NB4 (cell line): ENCODE measurements at regions not wholly inside any gene's neighbourhood (a gene's known extent, or its start where the extent isn't known, plus 50 kb on each side); places are given as distances from the start of the nearest gene placed in this dataset.

Experiments
- MYC ChIP-seq: IDR thresholded peaks from 2 replicates; pipeline ENCODE4 v1.6.1; 2011; ENCODE audit warnings: low read depth, low read length
- POLR2A ChIP-seq: IDR thresholded peaks from 2 replicates; pipeline ENCODE4 v1.6.1; 2011; ENCODE audit warnings: mild to moderate bottlenecking; ENCODE audit not compliant: insufficient read length; ENCODE audit errors: extremely low read depth
- TF ChIP-seq, protein P1 (sequence below): IDR thresholded peaks from one replicate; pipeline ENCODE4 v1.5.1; 2012; ENCODE audit warnings: low read depth, low read length
- TF ChIP-seq, protein P2 (sequence below): IDR thresholded peaks from 2 replicates; pipeline ENCODE4 v1.6.1; 2011; ENCODE audit warnings: low read depth, low read length

DNA sequence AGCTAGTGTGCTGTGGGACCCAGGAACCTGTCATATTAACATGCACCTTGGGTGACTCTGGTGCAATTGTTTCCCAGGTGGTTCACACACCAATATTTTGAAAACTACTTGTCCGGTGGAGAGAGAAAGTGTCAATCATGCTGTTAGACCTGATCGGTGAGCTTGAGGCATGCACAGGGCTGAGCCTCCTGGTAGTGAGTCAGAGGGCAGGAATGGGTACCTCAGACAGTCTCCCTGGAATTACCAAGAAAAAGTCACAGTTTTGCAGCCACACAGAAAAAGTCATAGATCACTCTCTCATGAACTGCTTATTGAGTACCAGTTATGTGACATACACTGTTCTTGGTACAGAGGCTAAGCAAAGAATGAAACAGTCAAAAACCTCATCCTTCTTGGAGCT lies 140.1 kb upstream of the NFIA start:
- TF ChIP-seq, protein P1, sequence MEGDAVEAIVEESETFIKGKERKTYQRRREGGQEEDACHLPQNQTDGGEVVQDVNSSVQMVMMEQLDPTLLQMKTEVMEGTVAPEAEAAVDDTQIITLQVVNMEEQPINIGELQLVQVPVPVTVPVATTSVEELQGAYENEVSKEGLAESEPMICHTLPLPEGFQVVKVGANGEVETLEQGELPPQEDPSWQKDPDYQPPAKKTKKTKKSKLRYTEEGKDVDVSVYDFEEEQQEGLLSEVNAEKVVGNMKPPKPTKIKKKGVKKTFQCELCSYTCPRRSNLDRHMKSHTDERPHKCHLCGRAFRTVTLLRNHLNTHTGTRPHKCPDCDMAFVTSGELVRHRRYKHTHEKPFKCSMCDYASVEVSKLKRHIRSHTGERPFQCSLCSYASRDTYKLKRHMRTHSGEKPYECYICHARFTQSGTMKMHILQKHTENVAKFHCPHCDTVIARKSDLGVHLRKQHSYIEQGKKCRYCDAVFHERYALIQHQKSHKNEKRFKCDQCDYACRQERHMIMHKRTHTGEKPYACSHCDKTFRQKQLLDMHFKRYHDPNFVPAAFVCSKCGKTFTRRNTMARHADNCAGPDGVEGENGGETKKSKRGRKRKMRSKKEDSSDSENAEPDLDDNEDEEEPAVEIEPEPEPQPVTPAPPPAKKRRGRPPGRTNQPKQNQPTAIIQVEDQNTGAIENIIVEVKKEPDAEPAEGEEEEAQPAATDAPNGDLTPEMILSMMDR: no peak
- no peak for TF ChIP-seq POLR2A
- TF ChIP-seq, protein P2, sequence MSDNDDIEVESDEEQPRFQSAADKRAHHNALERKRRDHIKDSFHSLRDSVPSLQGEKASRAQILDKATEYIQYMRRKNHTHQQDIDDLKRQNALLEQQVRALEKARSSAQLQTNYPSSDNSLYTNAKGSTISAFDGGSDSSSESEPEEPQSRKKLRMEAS: no peak
- no peak for TF ChIP-seq MYC
